GM12801 (cell line): ENCODE measurements at regions not wholly inside any gene's neighbourhood (a gene's known extent, or its start where the extent isn't known, plus 50 kb on each side); places are given as distances from the start of the nearest gene placed in this dataset.

Experiments used
- TF ChIP-seq, protein P1 (sequence below): IDR thresholded peaks from one replicate; pipeline ENCODE4 v1.5.1; 2011; ENCODE audit warnings: control low read depth; ENCODE audit not compliant: insufficient read length; ENCODE audit errors: extremely low read depth

DNA sequence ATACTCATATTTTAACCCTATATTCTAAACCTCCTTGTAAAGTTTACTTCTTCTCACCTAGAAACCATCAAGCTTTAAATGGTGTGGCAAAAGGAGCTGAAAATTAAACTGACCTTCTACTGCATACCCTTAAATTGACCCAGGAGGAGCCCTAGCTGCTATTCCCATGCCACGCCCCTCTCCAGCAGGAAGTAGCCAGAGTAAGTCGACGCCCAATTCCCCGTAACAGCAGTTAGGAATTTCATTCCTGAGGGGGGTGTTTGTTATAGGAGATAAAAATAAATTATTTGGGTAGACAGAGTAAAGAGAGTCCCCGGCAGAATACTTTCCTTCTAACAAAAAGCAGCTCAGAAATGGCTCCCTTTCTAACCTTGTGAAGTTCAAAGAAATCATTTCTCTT, 111.8 kb upstream of the FAM174A start:
- TF ChIP-seq, protein P1, sequence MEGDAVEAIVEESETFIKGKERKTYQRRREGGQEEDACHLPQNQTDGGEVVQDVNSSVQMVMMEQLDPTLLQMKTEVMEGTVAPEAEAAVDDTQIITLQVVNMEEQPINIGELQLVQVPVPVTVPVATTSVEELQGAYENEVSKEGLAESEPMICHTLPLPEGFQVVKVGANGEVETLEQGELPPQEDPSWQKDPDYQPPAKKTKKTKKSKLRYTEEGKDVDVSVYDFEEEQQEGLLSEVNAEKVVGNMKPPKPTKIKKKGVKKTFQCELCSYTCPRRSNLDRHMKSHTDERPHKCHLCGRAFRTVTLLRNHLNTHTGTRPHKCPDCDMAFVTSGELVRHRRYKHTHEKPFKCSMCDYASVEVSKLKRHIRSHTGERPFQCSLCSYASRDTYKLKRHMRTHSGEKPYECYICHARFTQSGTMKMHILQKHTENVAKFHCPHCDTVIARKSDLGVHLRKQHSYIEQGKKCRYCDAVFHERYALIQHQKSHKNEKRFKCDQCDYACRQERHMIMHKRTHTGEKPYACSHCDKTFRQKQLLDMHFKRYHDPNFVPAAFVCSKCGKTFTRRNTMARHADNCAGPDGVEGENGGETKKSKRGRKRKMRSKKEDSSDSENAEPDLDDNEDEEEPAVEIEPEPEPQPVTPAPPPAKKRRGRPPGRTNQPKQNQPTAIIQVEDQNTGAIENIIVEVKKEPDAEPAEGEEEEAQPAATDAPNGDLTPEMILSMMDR: no peak

GRCh38 chr5:100421360-100421759, 113.8 kb upstream of the FAM174A start:
- TF ChIP-seq, protein P1: no peak

DNA sequence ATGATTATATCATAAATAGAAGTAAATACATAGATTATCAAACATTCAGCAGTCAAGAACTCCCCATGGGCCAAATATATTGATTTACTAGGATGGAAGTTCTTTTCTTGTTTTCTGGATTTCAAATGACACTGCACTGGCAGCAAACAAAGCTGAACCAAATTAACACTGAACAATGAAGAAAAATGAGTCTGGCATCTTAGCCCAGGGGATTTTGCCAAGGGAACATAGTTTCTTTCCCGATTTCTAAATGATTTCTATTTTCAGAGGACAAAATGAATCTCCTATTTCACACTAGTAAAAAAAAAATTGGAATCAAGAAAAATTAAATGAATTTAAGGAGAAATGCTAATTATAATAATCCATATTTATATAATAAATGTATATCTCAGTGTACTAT, 116.9 kb upstream of the FAM174A start:
- TF ChIP-seq, protein P1: no peak

DNA sequence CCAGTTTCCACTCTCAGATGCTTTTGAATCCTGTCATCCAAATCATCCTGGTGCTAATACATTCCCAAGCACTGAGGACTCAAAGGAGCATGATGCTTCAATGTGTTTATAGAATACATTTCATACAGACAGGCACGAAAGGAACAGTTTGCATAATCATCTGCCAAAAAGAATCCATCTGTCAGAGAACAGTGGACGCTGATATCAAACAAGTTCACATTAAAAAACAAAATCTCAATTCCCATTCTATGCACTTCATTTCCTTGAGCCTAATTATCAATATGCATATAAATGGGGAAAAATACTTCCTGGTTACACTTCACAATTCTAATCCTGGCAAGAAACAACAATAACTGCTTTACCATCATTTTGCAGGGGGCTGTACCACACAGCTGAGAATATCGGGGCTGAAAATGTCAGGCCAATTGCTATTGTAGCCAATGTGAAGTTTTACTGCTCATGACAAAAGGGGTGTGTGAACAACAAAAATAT, 125.5 kb upstream of the FAM174A start:
- TF ChIP-seq, protein P1: no peak

DNA sequence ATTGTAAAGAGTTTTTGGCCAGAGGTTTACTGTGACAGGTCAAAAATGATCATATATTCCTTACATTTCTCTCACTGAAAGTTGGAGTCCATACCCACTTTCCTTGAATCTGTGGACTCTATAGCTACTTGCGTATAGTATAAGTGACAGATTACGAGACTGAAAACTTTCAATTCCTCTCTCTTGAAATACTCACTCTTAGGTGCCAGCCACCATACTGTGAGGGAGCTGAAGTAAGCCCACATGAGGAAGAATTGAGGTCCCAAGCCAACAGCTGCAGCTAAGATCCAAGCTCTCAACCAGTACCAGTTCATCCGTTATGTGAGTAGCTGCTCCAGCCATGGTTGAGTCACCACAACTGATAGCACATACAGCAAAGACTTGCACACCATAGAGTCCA, 128.1 kb upstream of the FAM174A start:
- TF ChIP-seq, protein P1: no peak

GRCh38 chr5:100406640-100407039, 128.5 kb upstream of the FAM174A start:
- TF ChIP-seq, protein P1: no peak

- TF ChIP-seq, protein P1: no peak
Observed at GRCh38 chr5:100402071-100402470, 133.1 kb upstream of the FAM174A start.

DNA sequence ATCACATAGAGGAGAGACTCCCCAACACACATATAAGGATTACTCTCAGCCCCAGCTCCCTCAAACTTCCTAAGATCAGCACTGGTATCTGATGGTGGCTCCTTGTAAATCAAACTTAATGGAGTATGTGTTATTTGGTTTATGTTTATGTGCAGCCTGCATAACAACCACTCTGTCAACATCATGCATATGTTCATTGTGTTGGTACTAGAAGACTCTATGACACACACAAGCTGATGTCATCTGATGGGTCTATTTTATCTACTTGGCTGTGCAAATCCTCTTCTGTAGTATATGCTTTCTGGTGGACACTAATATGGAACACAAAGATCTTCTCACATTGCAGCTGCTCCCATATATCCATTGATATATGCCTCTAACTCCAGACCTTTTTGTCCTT, 134.0 kb upstream of the FAM174A start:
- TF ChIP-seq, protein P1: no peak
